ENCODE measurements at regions not wholly inside any gene's neighbourhood (a gene's known extent, or its start where the extent isn't known, plus 50 kb on each side); places are given as distances from the start of the nearest gene placed in this dataset.

- no peak for TF ChIP-seq EP300 (IDR thresholded peaks at IDR 0.05)
- TF ChIP-seq, protein P1, sequence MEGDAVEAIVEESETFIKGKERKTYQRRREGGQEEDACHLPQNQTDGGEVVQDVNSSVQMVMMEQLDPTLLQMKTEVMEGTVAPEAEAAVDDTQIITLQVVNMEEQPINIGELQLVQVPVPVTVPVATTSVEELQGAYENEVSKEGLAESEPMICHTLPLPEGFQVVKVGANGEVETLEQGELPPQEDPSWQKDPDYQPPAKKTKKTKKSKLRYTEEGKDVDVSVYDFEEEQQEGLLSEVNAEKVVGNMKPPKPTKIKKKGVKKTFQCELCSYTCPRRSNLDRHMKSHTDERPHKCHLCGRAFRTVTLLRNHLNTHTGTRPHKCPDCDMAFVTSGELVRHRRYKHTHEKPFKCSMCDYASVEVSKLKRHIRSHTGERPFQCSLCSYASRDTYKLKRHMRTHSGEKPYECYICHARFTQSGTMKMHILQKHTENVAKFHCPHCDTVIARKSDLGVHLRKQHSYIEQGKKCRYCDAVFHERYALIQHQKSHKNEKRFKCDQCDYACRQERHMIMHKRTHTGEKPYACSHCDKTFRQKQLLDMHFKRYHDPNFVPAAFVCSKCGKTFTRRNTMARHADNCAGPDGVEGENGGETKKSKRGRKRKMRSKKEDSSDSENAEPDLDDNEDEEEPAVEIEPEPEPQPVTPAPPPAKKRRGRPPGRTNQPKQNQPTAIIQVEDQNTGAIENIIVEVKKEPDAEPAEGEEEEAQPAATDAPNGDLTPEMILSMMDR (IDR thresholded peaks at IDR 0.05) = no peak
Observed at GRCh38 chr2:13968811-13969210, 663.7 kb upstream of the LRATD1 start.

Data from tibial nerve (tissue), 4 donors.